SK-N-SH (cell line): ENCODE measurements at regions not wholly inside any gene's neighbourhood (a gene's known extent, or its start where the extent isn't known, plus 50 kb on each side); places are given as distances from the start of the nearest gene placed in this dataset.

ENCODE experiments used
- CTCF ChIA-PET: fragments of 300-600, 350-600 bp; formaldehyde crosslinking; extraction: SDS; loops from one replicate; lab custom pipeline; 2021; lab: Yijun Ruan, JAX
- POLR2A ChIA-PET: fragments of 350-600 bp; sonication (Branson Sonifier 250); formaldehyde crosslinking; extraction: SDS; loops from one replicate; lab custom pipeline; 2020; ENCODE audit warnings: antibody characterized with exemption, inconsistent platforms; lab: Yijun Ruan, JAX
- DNase-seq: peaks from one replicate; pipeline ENCODE4 v3.0.0; 2012
- H2AFZ ChIP-seq: fragments of 200-600 bp; sonication (generic); 2 replicates; pipeline ENCODE4 v1.8.1; 2016; ENCODE audit warnings: antibody characterized with exemption, mild to moderate bottlenecking, low read depth
- H3F3A ChIP-seq: fragments of 200-600 bp; sonication (generic); replicated peaks from 2 replicates; pipeline ENCODE3; 2016; ENCODE audit warnings: antibody characterized with exemption, mild to moderate bottlenecking; ENCODE audit not compliant: insufficient read depth
- H3K27ac ChIP-seq, 2 experiments: fragments of 200-500 bp in 1 of 2; fragments of 200-600 bp in 1 of 2; sonication (Bioruptor generic) in 1 of 2; sonication (generic), shearing (Covaris generic) in 1 of 2; 2 replicates each; pipeline versions ENCODE4 v1.5.1 to v1.6.1; 2014 to 2016; ENCODE audit warnings: low read depth in 2 of 2, inconsistent platforms in 1 of 2, low read length in 1 of 2, mild to moderate bottlenecking in 1 of 2, mixed read lengths in 1 of 2
- H3K27me3 ChIP-seq: fragments of 200-600 bp; sonication (generic), shearing (Covaris generic); 2 replicates; pipeline ENCODE4 v1.6.1; 2016; ENCODE audit warnings: mixed run types; ENCODE audit not compliant: insufficient read depth
- H3K36me3 ChIP-seq, 2 experiments: fragments of 200-500 bp in 1 of 2; fragments of 200-600 bp in 1 of 2; sonication (Bioruptor generic) in 1 of 2; sonication (generic) in 1 of 2; replicated peaks in 1 of 2; 2 replicates each; pipeline versions ENCODE3 to v1.5.1; 2014 to 2016; ENCODE audit warnings: low read length in 1 of 2, mild to moderate bottlenecking in 1 of 2; ENCODE audit not compliant: insufficient read depth in 2 of 2, control insufficient read depth in 1 of 2
- H3K4me1 ChIP-seq, 2 experiments: fragments of 200-500 bp in 1 of 2; fragments of 200-600 bp in 1 of 2; sonication (Bioruptor generic) in 1 of 2; sonication (generic), shearing (Covaris generic) in 1 of 2; 2 replicates each; pipeline versions ENCODE4 v1.5.1 to v1.6.1; 2014 to 2016; ENCODE audit warnings: low read depth in 1 of 2, low read length in 1 of 2, mixed run types in 1 of 2; ENCODE audit not compliant: insufficient read depth in 2 of 2, control insufficient read depth in 1 of 2
- H3K4me2 ChIP-seq: fragments of 200-600 bp; sonication (generic), shearing (Covaris generic); 2 replicates; pipeline ENCODE4 v1.6.1; 2017; ENCODE audit warnings: mixed run types
- H3K4me3 ChIP-seq, 2 experiments: fragments of 200-500 bp in 1 of 2; fragments of 200-600 bp in 1 of 2; sonication (Bioruptor generic) in 1 of 2; sonication (generic), shearing (Covaris generic) in 1 of 2; 2 replicates each; pipeline versions ENCODE4 v1.5.1 to v1.8.1; 2014 to 2016; ENCODE audit warnings: low read depth in 2 of 2, inconsistent platforms in 1 of 2, low read length in 1 of 2, mild to moderate bottlenecking in 1 of 2, mixed read lengths in 1 of 2, moderate library complexity in 1 of 2
- H3K79me2 ChIP-seq: fragments of 200-600 bp; sonication (generic); 2 replicates; pipeline ENCODE4 v1.8.1; 2017; ENCODE audit warnings: mild to moderate bottlenecking; ENCODE audit not compliant: insufficient read depth
- H3K9ac ChIP-seq: fragments of 200-600 bp; sonication (generic); 2 replicates; pipeline ENCODE4 v1.6.1; 2017; ENCODE audit warnings: mixed run types
- H3K9me2 ChIP-seq: fragments of 200-600 bp; sonication (generic); 2 replicates; pipeline ENCODE4 v1.6.1; 2017; ENCODE audit warnings: mixed run types
- H3K9me3 ChIP-seq: fragments of 200-600 bp; sonication (generic); 2 replicates; pipeline ENCODE4 v1.6.1; 2017; ENCODE audit warnings: mixed run types, mild to moderate bottlenecking, moderate library complexity
- H4K20me1 ChIP-seq: fragments of 200-600 bp; sonication (generic); 2 replicates; pipeline ENCODE4 v1.6.1; 2017; ENCODE audit warnings: mild to moderate bottlenecking, mixed run types; ENCODE audit not compliant: insufficient read depth
- CHD2 ChIP-seq: fragments of 150-350 bp; IDR thresholded peaks from 2 replicates; pipeline ENCODE4 v1.6.1; 2018; ENCODE audit warnings: low read length; ENCODE audit not compliant: partially characterized antibody
- FOSL2 ChIP-seq: IDR thresholded peaks from 2 replicates; pipeline ENCODE4 v1.4.0; 2012; ENCODE audit warnings: low read depth, mild to moderate bottlenecking, moderate library complexity, borderline replicate concordance
- FOXJ3 ChIP-seq: sonication (generic); formaldehyde crosslinking; IDR thresholded peaks from 2 replicates; pipeline ENCODE4 v1.5.1; 2020; ENCODE audit warnings: mild to moderate bottlenecking, missing genetic modification reagents
- GABPA ChIP-seq: IDR thresholded peaks from 2 replicates; pipeline ENCODE4 v1.4.0; 2012; ENCODE audit warnings: low read depth, mild to moderate bottlenecking
- JUND ChIP-seq: IDR thresholded peaks from 2 replicates; pipeline ENCODE4 v1.4.0; 2012
- MEF2A ChIP-seq: IDR thresholded peaks from 2 replicates; pipeline ENCODE4 v1.4.0; 2012; ENCODE audit warnings: low read depth, borderline replicate concordance
- NFIC ChIP-seq: IDR thresholded peaks from 2 replicates; pipeline ENCODE4 v1.4.0; 2012; ENCODE audit warnings: borderline replicate concordance
- NRF1 ChIP-seq: IDR thresholded peaks from 2 replicates; pipeline ENCODE4 v1.6.1; 2012; ENCODE audit warnings: low read depth, mild to moderate bottlenecking, low read length
- POLR2AphosphoS5 ChIP-seq: IDR thresholded peaks from 2 replicates; pipeline ENCODE4 v1.6.1; 2012; ENCODE audit warnings: low read depth, low read length
- RAD21 ChIP-seq: IDR thresholded peaks from 2 replicates; pipeline ENCODE4 v1.6.1; 2012; ENCODE audit warnings: mild to moderate bottlenecking, low read length
- RCOR1 ChIP-seq: fragments of 150-350 bp; IDR thresholded peaks from 2 replicates; pipeline ENCODE4 v1.6.1; 2017; ENCODE audit warnings: antibody characterized with exemption, low read length
- REST ChIP-seq: IDR thresholded peaks from 2 replicates; pipeline ENCODE4 v1.6.1; 2012; ENCODE audit warnings: mild to moderate bottlenecking, low read depth, low read length, moderate library complexity
- RFX5 ChIP-seq: IDR thresholded peaks from 2 replicates; pipeline ENCODE4 v1.6.1; 2012; ENCODE audit warnings: mild to moderate bottlenecking, improper control_type of control experiment, low read length
- RXRA ChIP-seq: IDR thresholded peaks from 2 replicates; pipeline ENCODE4 v1.4.0; 2012; ENCODE audit warnings: low read depth, mild to moderate bottlenecking, borderline replicate concordance
- SIN3A ChIP-seq: IDR thresholded peaks from 2 replicates; pipeline ENCODE4 v1.6.1; 2012; ENCODE audit warnings: low read depth, mild to moderate bottlenecking, low read length, moderate library complexity, borderline replicate concordance
- SMC3 ChIP-seq: IDR thresholded peaks from 2 replicates; pipeline ENCODE4 v1.6.1; 2012; ENCODE audit warnings: low read depth, low read length, improper control_type of control experiment
- TCF12 ChIP-seq: IDR thresholded peaks from 2 replicates; pipeline ENCODE4 v1.4.0; 2012
- TEAD4 ChIP-seq: IDR thresholded peaks from 2 replicates; pipeline ENCODE4 v1.4.0; 2012; ENCODE audit warnings: mild to moderate bottlenecking, borderline replicate concordance; ENCODE audit not compliant: insufficient read depth
- USF2 ChIP-seq: fragments of 150-350 bp; IDR thresholded peaks from 2 replicates; pipeline ENCODE4 v1.6.1; 2017; ENCODE audit warnings: antibody characterized with exemption, low read length, low read depth, borderline replicate concordance
- YY1 ChIP-seq: IDR thresholded peaks from 2 replicates; pipeline ENCODE4 v1.4.0; 2012; ENCODE audit warnings: low read depth, mild to moderate bottlenecking
- WGBS: methylation state at CpG from one replicate; pipeline ENCODE4 v1.1.6; 2017; ENCODE audit warnings: low lambda C conversion rate; 5-methylcytosine and 5-hydroxymethylcytosine counted together

- POLR2A ChIA-PET: no interaction called here
- DNase-seq: no peak
- no peaks in the 10 kb centered on the region for H3K9me3 ChIP-seq
- no peaks in the 10 kb centered on the region for H4K20me1 ChIP-seq
- no peaks in the 10 kb centered on the region for H3K4me1 ChIP-seq
- H3K4me2 ChIP-seq: no peak overlapping the region
- no peaks in the 10 kb centered on the region for H3K9me2 ChIP-seq
- TF ChIP-seq YY1 (no peak), CHD2 (no peak), NRF1 (no peak), REST (no peak), FOXJ3 (no peak), MEF2A (no peak), RAD21 (no peak), TCF12 (no peak), RFX5 (no peak), RXRA (no peak), NFIC (no peak), SMC3 (no peak), TEAD4 (no peak), FOSL2 (no peak), JUND (no peak), GABPA (no peak), RCOR1 (no peak), USF2 (no peak), SIN3A (no peak), POLR2AphosphoS5 (no peak)
- no peaks in the 10 kb centered on the region for H3F3A ChIP-seq
- H3K27ac ChIP-seq: no peak overlapping the region
- H3K4me3 ChIP-seq: no peak overlapping the region
- H3K27me3 ChIP-seq: no peaks in the 10 kb centered on the region
- WGBS: 0% methylated on average over 2 of the region's 2 CpGs
- no peak overlapping the region for H3K9ac ChIP-seq
- no peak overlapping the region for H2AFZ ChIP-seq
- H3K79me2 ChIP-seq: no peaks in the 10 kb centered on the region
- H3K36me3 ChIP-seq: no peaks in the 10 kb centered on the region
- CTCF ChIA-PET: no interaction called here
Measured at GRCh38 chrX:125405339-125405738, 85.7 kb downstream of the TEX13C start.
